ENCODE measurements at regions not wholly inside any gene's neighbourhood (a gene's known extent, or its start where the extent isn't known, plus 50 kb on each side); places are given as distances from the start of the nearest gene placed in this dataset.
"Not testable (repeated sequence)": the region's sequence is repeated elsewhere in the genome, so short reads cannot be mapped to it uniquely, and the experiment has no call there.

GRCh38 chr10:84596585-84596984, 268.2 kb downstream of the CCSER2 start:
- Histone ChIP-seq H3K9me3 (no peaks in the 10 kb centered on the region), H3K4me3 (no peak overlapping the region), H3K4me1 (no peaks in the 10 kb centered on the region), H3K27me3 (no peaks in the 10 kb centered on the region), H3K27ac (no peak overlapping the region), H3K36me3 (no peaks in the 10 kb centered on the region)
- TF ChIP-seq CTCF (IDR thresholded peaks at IDR 0.05) (no peak), EP300 (IDR thresholded peaks at IDR 0.05) (no peak), POLR2A (IDR thresholded peaks at IDR 0.05) (no peak)
- DNase-seq (ENCODE audit: low spot score in 2 of 2), result no peak
- 77 to 89% methylated on average over 4 of the region's 4 CpGs for WGBS, 2 donors

GRCh38 chr10:84599254-84599653, 270.9 kb downstream of the CCSER2 start:
- Histone ChIP-seq H3K36me3 (no peaks in the 10 kb centered on the region), H3K4me3 (no peak overlapping the region)
- WGBS, 2 donors, result 74 to 98% methylated on average over 2 of the region's 2 CpGs

GRCh38 chr10:84600947-84601346, 272.6 kb downstream of the CCSER2 start:
- WGBS, 2 donors, result 80 to 90% methylated on average over 6 of the region's 6 CpGs
- no peak for DNase-seq (ENCODE audit: low spot score in 2 of 2)
- Histone ChIP-seq H3K27me3 (no peaks in the 10 kb centered on the region), H3K27ac (no peak overlapping the region), H3K4me3 (no peak overlapping the region), H3K9me3 (no peaks in the 10 kb centered on the region), H3K4me1 (no peaks in the 10 kb centered on the region), H3K36me3 (no peaks in the 10 kb centered on the region)
- TF ChIP-seq POLR2A (IDR thresholded peaks at IDR 0.05) (no peak), CTCF (IDR thresholded peaks at IDR 0.05) (no peak), EP300 (IDR thresholded peaks at IDR 0.05) (no peak)

More at GRCh38 chr10:84599254-84599653, 270.9 kb downstream of the CCSER2 start:
- no peak for DNase-seq (ENCODE audit: low spot score in 2 of 2)
- Histone ChIP-seq H3K4me1 (no peaks in the 10 kb centered on the region), H3K27me3 (no peaks in the 10 kb centered on the region), H3K27ac (no peak overlapping the region), H3K9me3 (no peaks in the 10 kb centered on the region)
- TF ChIP-seq POLR2A (IDR thresholded peaks at IDR 0.05), result no peak
- no peak for TF ChIP-seq EP300 (IDR thresholded peaks at IDR 0.05)
- no peak for TF ChIP-seq CTCF (IDR thresholded peaks at IDR 0.05)

GRCh38 chr10:84602543-84602942, 274.2 kb downstream of the CCSER2 start:
- not testable (repeated sequence) for H3K4me1 ChIP-seq; H3K27me3 ChIP-seq; H3K4me3 ChIP-seq; H3K9me3 ChIP-seq; H3K27ac ChIP-seq; DNase-seq (ENCODE audit: low spot score in 2 of 2); H3K36me3 ChIP-seq
- WGBS, 2 donors, result 82 to 88% methylated on average over 14 of the region's 14 CpGs

GRCh38 chr10:84603971-84604370, 275.6 kb downstream of the CCSER2 start:
- no peak for TF ChIP-seq CTCF (IDR thresholded peaks at IDR 0.05)
- TF ChIP-seq POLR2A (IDR thresholded peaks at IDR 0.05), result no peak
- TF ChIP-seq EP300 (IDR thresholded peaks at IDR 0.05), result no peak

GRCh38 chr10:84605802-84606201, 277.4 kb downstream of the CCSER2 start:
- TF ChIP-seq POLR2A (IDR thresholded peaks at IDR 0.05) (no peak), CTCF (IDR thresholded peaks at IDR 0.05) (no peak), EP300 (IDR thresholded peaks at IDR 0.05) (no peak)
- Histone ChIP-seq H3K27me3 (no peaks in the 10 kb centered on the region), H3K4me3 (no peak overlapping the region), H3K4me1 (no peaks in the 10 kb centered on the region), H3K9me3 (no peaks in the 10 kb centered on the region), H3K36me3 (no peaks in the 10 kb centered on the region), H3K27ac (no peak overlapping the region)
- DNase-seq (ENCODE audit: low spot score in 2 of 2), result no peak
- WGBS, 2 donors, result 86% methylated on average over 6 of the region's 6 CpGs

More at GRCh38 chr10:84603971-84604370, 275.6 kb downstream of the CCSER2 start:
- Histone ChIP-seq H3K27ac (no peak overlapping the region), H3K27me3 (no peaks in the 10 kb centered on the region), H3K4me1 (no peaks in the 10 kb centered on the region), H3K9me3 (no peaks in the 10 kb centered on the region), H3K4me3 (no peak overlapping the region), H3K36me3 (no peaks in the 10 kb centered on the region)
- no peak for DNase-seq (ENCODE audit: low spot score in 2 of 2)
- 65% methylated on average over 2 of the region's 2 CpGs; no CpG with 5 or more reads in 1 of the 2 donors for WGBS, 2 donors
